Activated T-helper 2 cell treated with anti-CD3 and anti-CD28 coated beads, Interferon-gamma antibody, Interleukin-2, Interleukin-4, amounts not matched to agents 10 μg/mL and 5 μg/mL and 100 μg/mL, durations not matched to agents 14 hours and 24 hours and 36 hours (primary cell): ENCODE measurements at regions not wholly inside any gene's neighbourhood (a gene's known extent, or its start where the extent isn't known, plus 50 kb on each side); places are given as distances from the start of the nearest gene placed in this dataset.

Experiments
- DNase-seq: peaks from one replicate; pipeline ENCODE4 v3.0.0; 2021; ENCODE audit warnings: low spot score
- H3K27ac Mint-ChIP-seq: one replicate; pipeline ENCODE4 v1.8.0; 2021; ENCODE audit warnings: mixed read lengths
- H3K27me3 Mint-ChIP-seq: one replicate; pipeline ENCODE4 v1.8.0; 2021; ENCODE audit warnings: low read depth, mixed read lengths
- H3K36me3 Mint-ChIP-seq: one replicate; pipeline ENCODE4 v1.8.0; 2021; ENCODE audit warnings: low read depth, mixed read lengths
- H3K4me1 Mint-ChIP-seq: one replicate; pipeline ENCODE4 v1.8.0; 2021; ENCODE audit warnings: low read depth, mixed read lengths
- H3K4me3 Mint-ChIP-seq: one replicate; pipeline ENCODE4 v1.8.0; 2021; ENCODE audit warnings: low read depth, mild to moderate bottlenecking, moderate library complexity, mixed read lengths
- H3K9me3 Mint-ChIP-seq: one replicate; pipeline ENCODE4 v1.8.0; 2021; ENCODE audit warnings: mixed read lengths
- intact Hi-C: fragments of 100-400 bp; cut with micrococcal nuclease; formaldehyde crosslinking; loops from one replicate; pipeline ENCODE4 v1.15.1; 2023

GRCh38 chr14:80146941-80147340 lies 64.4 kb downstream of the DIO2 start:
- H3K9me3 Mint-ChIP-seq, result peaks cover 7% of the 10 kb centered on the region
- no peaks in the 10 kb centered on the region for H3K27me3 Mint-ChIP-seq
- H3K4me3 Mint-ChIP-seq, result no peak overlapping the region
- intact Hi-C loops, result no loop called here
- no peak for DNase-seq
- H3K4me1 Mint-ChIP-seq, result no peaks in the 10 kb centered on the region
- no peaks in the 10 kb centered on the region for H3K36me3 Mint-ChIP-seq
- no peak overlapping the region for H3K27ac Mint-ChIP-seq

GRCh38 chr14:80136358-80136757 lies 74.9 kb downstream of the DIO2 start:
- Mint-ChIP-seq H3K9me3 (peaks cover 61% of the 10 kb centered on the region), H3K27me3 (no peaks in the 10 kb centered on the region), H3K36me3 (no peaks in the 10 kb centered on the region), H3K4me3 (no peak overlapping the region), H3K4me1 (no peaks in the 10 kb centered on the region), H3K27ac (no peak overlapping the region)
- intact Hi-C loops, result no loop called here
- DNase-seq, result no peak

GRCh38 chr14:80135305-80136088 lies 75.8 kb downstream of the DIO2 start:
- peaks cover 58% of the 10 kb centered on the region for H3K9me3 Mint-ChIP-seq
- no peaks in the 10 kb centered on the region for H3K27me3 Mint-ChIP-seq
- intact Hi-C loops, result no loop called here
- H3K4me1 Mint-ChIP-seq, result no peaks in the 10 kb centered on the region
- no peak overlapping the region for H3K4me3 Mint-ChIP-seq
- no peak for DNase-seq
- H3K27ac Mint-ChIP-seq, result no peak overlapping the region
- no peaks in the 10 kb centered on the region for H3K36me3 Mint-ChIP-seq

- no peak for DNase-seq
- no peaks in the 10 kb centered on the region for H3K27me3 Mint-ChIP-seq
- intact Hi-C loops, result no loop called here
- no peak overlapping the region for H3K4me3 Mint-ChIP-seq
- H3K9me3 Mint-ChIP-seq, result peaks cover 57% of the 10 kb centered on the region
- H3K4me1 Mint-ChIP-seq, result no peaks in the 10 kb centered on the region
- no peak overlapping the region for H3K27ac Mint-ChIP-seq
- no peaks in the 10 kb centered on the region for H3K36me3 Mint-ChIP-seq
Observed at GRCh38 chr14:80134321-80134720, 77.0 kb downstream of the DIO2 start.

GRCh38 chr14:80133457-80133856 lies 77.8 kb downstream of the DIO2 start:
- no peak overlapping the region for H3K4me3 Mint-ChIP-seq
- no peak for DNase-seq
- H3K9me3 Mint-ChIP-seq, result peaks cover 57% of the 10 kb centered on the region
- no peaks in the 10 kb centered on the region for H3K4me1 Mint-ChIP-seq
- H3K36me3 Mint-ChIP-seq, result no peaks in the 10 kb centered on the region
- intact Hi-C loops, result no loop called here
- H3K27me3 Mint-ChIP-seq, result no peaks in the 10 kb centered on the region
- H3K27ac Mint-ChIP-seq, result no peak overlapping the region

GRCh38 chr14:80127466-80127865 lies 83.8 kb downstream of the DIO2 start:
- H3K4me3 Mint-ChIP-seq, result no peak overlapping the region
- no peak for DNase-seq
- no peak overlapping the region for H3K27ac Mint-ChIP-seq
- H3K36me3 Mint-ChIP-seq, result no peaks in the 10 kb centered on the region
- H3K27me3 Mint-ChIP-seq, result no peaks in the 10 kb centered on the region
- peaks cover 42% of the 10 kb centered on the region for H3K9me3 Mint-ChIP-seq
- H3K4me1 Mint-ChIP-seq, result no peaks in the 10 kb centered on the region
- intact Hi-C loops, result no loop called here

- no peak for DNase-seq
- intact Hi-C loops, result no loop called here
- Mint-ChIP-seq H3K9me3 (peaks cover 46% of the 10 kb centered on the region), H3K4me1 (no peaks in the 10 kb centered on the region), H3K4me3 (no peak overlapping the region), H3K36me3 (no peaks in the 10 kb centered on the region), H3K27me3 (no peaks in the 10 kb centered on the region), H3K27ac (no peak overlapping the region)
Observed at GRCh38 chr14:80124794-80125193, 86.5 kb downstream of the DIO2 start.

GRCh38 chr14:80117876-80118275 lies 93.4 kb downstream of the DIO2 start:
- DNase-seq, result no peak
- intact Hi-C loops, result no loop called here
- no peaks in the 10 kb centered on the region for H3K4me1 Mint-ChIP-seq
- H3K27me3 Mint-ChIP-seq, result no peaks in the 10 kb centered on the region
- no peak overlapping the region for H3K4me3 Mint-ChIP-seq
- H3K27ac Mint-ChIP-seq, result no peak overlapping the region
- no peaks in the 10 kb centered on the region for H3K36me3 Mint-ChIP-seq
- peaks cover 40% of the 10 kb centered on the region for H3K9me3 Mint-ChIP-seq

GRCh38 chr14:80116157-80116556 lies 95.1 kb downstream of the DIO2 start:
- H3K9me3 Mint-ChIP-seq, result peaks cover 24% of the 10 kb centered on the region
- H3K36me3 Mint-ChIP-seq, result no peaks in the 10 kb centered on the region
- no peaks in the 10 kb centered on the region for H3K4me1 Mint-ChIP-seq
- no peak overlapping the region for H3K4me3 Mint-ChIP-seq
- DNase-seq, result no peak
- no peak overlapping the region for H3K27ac Mint-ChIP-seq
- intact Hi-C loops, result no loop called here
- H3K27me3 Mint-ChIP-seq, result no peaks in the 10 kb centered on the region

GRCh38 chr14:80110721-80111120 lies 100.6 kb downstream of the DIO2 start:
- Mint-ChIP-seq H3K27me3 (no peaks in the 10 kb centered on the region), H3K4me1 (no peaks in the 10 kb centered on the region), H3K27ac (no peak overlapping the region), H3K9me3 (peaks cover 13% of the 10 kb centered on the region), H3K4me3 (no peak overlapping the region), H3K36me3 (no peaks in the 10 kb centered on the region)
- intact Hi-C loops, result no loop called here
- no peak for DNase-seq

GRCh38 chr14:80109055-80109454 lies 102.2 kb downstream of the DIO2 start:
- Mint-ChIP-seq H3K36me3 (no peaks in the 10 kb centered on the region), H3K9me3 (peaks cover 4% of the 10 kb centered on the region), H3K27me3 (no peaks in the 10 kb centered on the region), H3K27ac (no peak overlapping the region), H3K4me3 (no peak overlapping the region), H3K4me1 (no peaks in the 10 kb centered on the region)
- intact Hi-C loops, result no loop called here
- DNase-seq, result no peak

GRCh38 chr14:80108430-80108829 lies 102.9 kb downstream of the DIO2 start:
- Mint-ChIP-seq H3K4me1 (no peaks in the 10 kb centered on the region), H3K27ac (no peak overlapping the region), H3K4me3 (no peak overlapping the region), H3K27me3 (no peaks in the 10 kb centered on the region), H3K36me3 (no peaks in the 10 kb centered on the region), H3K9me3 (peaks cover 4% of the 10 kb centered on the region)
- DNase-seq, result no peak
- intact Hi-C loops, result no loop called here

- no peaks in the 10 kb centered on the region for H3K4me1 Mint-ChIP-seq
- H3K9me3 Mint-ChIP-seq, result peaks cover 4% of the 10 kb centered on the region
- intact Hi-C loops, result no loop called here
Observed at GRCh38 chr14:80105488-80105994, 105.8 kb downstream of the DIO2 start.

More at GRCh38 chr14:80105488-80105994, 105.8 kb downstream of the DIO2 start:
- no peak for DNase-seq
- Mint-ChIP-seq H3K36me3 (no peaks in the 10 kb centered on the region), H3K27ac (no peak overlapping the region), H3K4me3 (no peak overlapping the region), H3K27me3 (no peaks in the 10 kb centered on the region)
